ENCODE measurements at regions not wholly inside any gene's neighbourhood (a gene's known extent, or its start where the extent isn't known, plus 50 kb on each side); places are given as distances from the start of the nearest gene placed in this dataset.

DNA sequence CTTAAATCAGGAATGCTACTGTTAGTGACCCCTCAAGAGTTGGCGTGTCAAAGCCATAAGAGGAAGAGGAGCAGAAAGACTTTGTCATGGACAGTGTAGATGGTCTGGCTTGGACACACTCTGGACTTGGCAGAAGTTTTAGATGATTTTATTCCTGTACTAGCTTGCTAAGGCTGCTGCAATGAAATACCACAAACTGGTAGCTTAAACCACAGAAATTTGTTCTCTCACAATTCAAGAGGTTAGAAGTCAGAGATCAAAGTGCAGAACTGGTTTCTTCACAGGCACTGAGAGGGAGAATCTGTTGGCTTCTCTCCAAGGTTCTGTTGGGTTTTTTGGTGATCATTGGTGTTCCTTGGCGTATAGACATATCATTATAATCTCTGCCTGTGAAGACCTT, 869.8 kb upstream of the B3GALT2 start:
- no peak for TF ChIP-seq EZH2phosphoT487 (IDR thresholded peaks at IDR 0.05; ENCODE audit: borderline replicate concordance)
- TF ChIP-seq, protein P1, sequence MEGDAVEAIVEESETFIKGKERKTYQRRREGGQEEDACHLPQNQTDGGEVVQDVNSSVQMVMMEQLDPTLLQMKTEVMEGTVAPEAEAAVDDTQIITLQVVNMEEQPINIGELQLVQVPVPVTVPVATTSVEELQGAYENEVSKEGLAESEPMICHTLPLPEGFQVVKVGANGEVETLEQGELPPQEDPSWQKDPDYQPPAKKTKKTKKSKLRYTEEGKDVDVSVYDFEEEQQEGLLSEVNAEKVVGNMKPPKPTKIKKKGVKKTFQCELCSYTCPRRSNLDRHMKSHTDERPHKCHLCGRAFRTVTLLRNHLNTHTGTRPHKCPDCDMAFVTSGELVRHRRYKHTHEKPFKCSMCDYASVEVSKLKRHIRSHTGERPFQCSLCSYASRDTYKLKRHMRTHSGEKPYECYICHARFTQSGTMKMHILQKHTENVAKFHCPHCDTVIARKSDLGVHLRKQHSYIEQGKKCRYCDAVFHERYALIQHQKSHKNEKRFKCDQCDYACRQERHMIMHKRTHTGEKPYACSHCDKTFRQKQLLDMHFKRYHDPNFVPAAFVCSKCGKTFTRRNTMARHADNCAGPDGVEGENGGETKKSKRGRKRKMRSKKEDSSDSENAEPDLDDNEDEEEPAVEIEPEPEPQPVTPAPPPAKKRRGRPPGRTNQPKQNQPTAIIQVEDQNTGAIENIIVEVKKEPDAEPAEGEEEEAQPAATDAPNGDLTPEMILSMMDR (conservative IDR thresholded peaks at IDR 0.05; ENCODE audit: low read length), result no peak

Data from Loucy (cell line).